Liver (tissue), 3 donors: ENCODE measurements at regions not wholly inside any gene's neighbourhood (a gene's known extent, or its start where the extent isn't known, plus 50 kb on each side); places are given as distances from the start of the nearest gene placed in this dataset.

ENCODE experiments used
- ATF3 ChIP-seq: IDR thresholded peaks from 2 replicates; pipeline ENCODE4 v1.6.1; 2016; ENCODE audit warnings: antibody characterized with exemption
- CTCF ChIP-seq: fragments of 150-350 bp; IDR thresholded peaks from 2 replicates; pipeline ENCODE4 v1.5.1; 2017; ENCODE audit warnings: improper control_type of control experiment, low read depth, low read length; ENCODE audit not compliant: missing input control
- donor health status: healthy.
- donor health status: healthy.

DNA sequence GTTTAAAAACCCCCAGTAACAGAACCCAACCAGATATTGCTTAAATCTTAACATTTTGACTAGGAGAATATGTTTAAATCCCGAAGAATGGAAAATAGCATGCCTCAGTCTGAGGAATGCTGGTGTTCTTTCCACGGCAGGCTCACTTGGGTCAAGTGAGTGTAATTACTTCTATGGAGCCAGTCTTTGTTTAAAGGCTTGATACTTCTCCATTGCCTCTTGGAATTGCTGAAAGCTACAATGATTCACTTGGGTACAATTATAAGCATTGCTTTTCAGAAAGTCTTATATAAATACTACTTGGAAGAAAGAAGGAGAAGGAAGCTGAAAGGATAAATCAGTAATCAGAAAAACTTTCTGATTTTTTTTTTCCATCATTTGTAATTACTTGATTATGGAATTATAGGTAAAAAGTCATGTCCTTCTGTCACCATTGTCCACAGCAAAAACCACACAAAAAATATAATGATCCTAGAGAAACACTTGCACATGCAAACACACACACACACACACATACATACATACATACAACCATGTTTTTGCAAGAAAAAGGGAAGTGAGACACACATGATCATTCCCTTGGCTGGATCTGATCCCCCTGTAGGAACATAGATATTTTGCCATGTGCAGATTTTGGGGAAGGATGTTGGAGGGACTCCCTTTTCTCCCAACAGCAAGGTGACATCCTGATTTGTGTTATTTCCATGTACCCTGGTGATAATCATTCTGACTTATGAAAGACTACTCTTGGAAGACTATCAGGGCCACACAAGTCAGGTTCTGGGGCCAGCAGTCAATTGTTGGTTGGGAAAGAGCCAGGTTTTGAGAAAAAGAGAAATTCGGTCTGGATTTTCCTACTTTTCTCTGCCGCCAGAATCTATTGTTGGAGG is 396.0 kb upstream of the BTBD3 start:
- TF ChIP-seq ATF3 = no peak
- TF ChIP-seq CTCF = no peak
